ENCODE measurements at regions not wholly inside any gene's neighbourhood (a gene's known extent, or its start where the extent isn't known, plus 50 kb on each side); places are given as distances from the start of the nearest gene placed in this dataset.
"Not testable (repeated sequence)": the region's sequence is repeated elsewhere in the genome, so short reads cannot be mapped to it uniquely, and the experiment has no call there.

DNA sequence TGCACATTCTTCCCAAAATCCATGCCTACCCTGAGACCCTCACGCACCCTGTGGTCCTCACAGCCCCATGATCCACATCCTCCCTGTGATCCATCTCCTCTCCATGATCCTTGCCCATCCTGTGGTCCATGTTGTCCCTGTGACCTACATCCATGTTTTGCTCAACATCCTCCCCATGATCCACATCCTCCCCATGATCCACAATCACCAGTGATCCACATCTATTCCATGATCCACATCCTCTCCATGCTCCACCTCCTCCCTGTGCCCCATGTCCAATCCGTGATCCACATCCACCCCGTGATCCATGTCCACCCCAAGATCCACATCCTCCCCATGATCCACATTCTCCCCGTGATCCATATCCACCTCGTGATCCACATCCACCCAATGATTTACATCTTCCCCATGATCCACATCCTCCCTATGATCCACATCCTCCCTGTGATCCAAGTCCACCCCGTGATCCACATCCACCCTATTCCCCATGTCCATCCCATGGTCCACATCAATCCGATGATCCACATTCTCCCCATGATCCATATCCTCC is 281.2 kb downstream of the MYCN start:
- DNase-seq, result no peak

- DNase-seq, result no peak
Observed at GRCh38 chr2:16219292-16219975, 279.1 kb downstream of the MYCN start.

DNA sequence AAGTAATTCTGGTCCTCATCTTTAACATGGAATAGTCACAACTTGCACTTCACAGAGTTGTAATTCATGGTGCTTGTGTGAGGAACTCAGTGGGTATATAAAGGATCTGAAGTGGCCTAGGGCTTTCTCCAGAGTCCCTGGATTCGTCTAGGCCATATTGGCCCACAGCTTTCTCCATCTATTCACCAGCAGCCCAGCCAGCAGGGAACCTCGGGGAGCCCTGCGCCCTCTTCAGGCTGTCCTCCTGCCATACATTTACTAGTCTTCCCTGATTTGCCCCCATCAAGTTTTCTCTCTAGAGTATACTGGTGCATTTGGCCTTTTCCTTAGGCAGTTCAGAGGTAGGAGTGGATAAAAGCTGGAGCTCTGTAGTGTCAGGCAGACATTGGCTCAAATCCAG is 278.3 kb downstream of the MYCN start:
- no peak for DNase-seq

GRCh38 chr2:16218161-16218560 is 277.8 kb downstream of the MYCN start:
- no peak for DNase-seq

- DNase-seq, result not testable (repeated sequence)
Observed at GRCh38 chr2:16217741-16218140, 277.4 kb downstream of the MYCN start.

GRCh38 chr2:16217291-16217690 is 276.9 kb downstream of the MYCN start:
- DNase-seq, result no peak

DNA sequence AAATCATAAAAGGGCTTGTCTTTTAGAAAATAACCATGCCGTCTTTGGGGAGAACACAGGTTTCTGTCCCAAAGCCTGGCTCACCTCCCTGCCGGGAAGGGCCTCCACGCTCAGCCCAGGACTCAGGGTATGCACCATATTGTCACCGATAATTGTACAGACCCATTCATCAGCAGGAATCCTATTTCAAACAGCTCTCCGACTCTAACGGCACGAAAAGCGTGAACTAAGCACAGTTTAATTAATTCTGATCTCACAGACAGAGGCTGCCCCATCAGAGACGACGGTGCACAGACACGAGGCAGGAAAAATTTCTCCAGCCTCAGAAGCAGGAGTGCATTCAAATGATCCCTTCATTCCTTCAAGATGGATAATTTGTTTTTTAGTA is 276.2 kb downstream of the MYCN start:
- DNase-seq, result no peak

- no peak for DNase-seq
Observed at GRCh38 chr2:16215902-16216557, 275.7 kb downstream of the MYCN start.

GRCh38 chr2:16214861-16215260 is 274.5 kb downstream of the MYCN start:
- DNase-seq, result no peak

GRCh38 chr2:16214391-16214790 is 274.0 kb downstream of the MYCN start:
- no peak for DNase-seq

GRCh38 chr2:16212321-16212720 is 272.0 kb downstream of the MYCN start:
- no peak for DNase-seq

- no peak for DNase-seq
Observed at GRCh38 chr2:16211341-16211740, 271.0 kb downstream of the MYCN start.

GRCh38 chr2:16210841-16211240 is 270.5 kb downstream of the MYCN start:
- no peak for DNase-seq

- no peak for DNase-seq
Observed at GRCh38 chr2:16209799-16210198, 269.4 kb downstream of the MYCN start.

GRCh38 chr2:16208921-16209320 is 268.6 kb downstream of the MYCN start:
- DNase-seq, result no peak

DNA sequence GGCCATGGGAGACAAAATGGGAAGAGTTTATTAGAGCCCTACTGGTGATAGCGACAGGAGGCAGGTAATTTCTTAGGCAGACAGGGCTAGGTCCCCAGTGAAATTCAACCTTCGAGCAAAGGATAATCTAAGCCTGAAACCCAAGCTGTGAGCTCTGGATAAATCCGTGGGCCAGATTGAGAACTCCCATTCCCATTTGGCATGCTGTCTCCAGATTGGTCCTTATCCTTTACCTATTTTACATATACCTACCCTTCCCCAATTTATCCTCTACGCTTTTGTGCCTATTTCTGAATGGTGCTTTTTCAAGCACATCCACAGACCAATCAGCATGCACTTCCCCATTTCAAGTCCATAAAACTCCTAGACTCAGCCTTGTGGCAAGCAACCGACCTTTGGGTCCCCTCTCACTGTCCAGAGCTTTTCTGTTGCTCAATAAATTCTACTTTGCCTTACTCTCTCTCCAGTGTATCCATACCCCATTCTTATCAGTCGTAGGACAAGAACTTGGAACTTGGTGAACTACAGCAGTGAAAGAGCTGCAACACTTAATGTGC is 268.0 kb downstream of the MYCN start:
- DNase-seq, result no peak

DNA sequence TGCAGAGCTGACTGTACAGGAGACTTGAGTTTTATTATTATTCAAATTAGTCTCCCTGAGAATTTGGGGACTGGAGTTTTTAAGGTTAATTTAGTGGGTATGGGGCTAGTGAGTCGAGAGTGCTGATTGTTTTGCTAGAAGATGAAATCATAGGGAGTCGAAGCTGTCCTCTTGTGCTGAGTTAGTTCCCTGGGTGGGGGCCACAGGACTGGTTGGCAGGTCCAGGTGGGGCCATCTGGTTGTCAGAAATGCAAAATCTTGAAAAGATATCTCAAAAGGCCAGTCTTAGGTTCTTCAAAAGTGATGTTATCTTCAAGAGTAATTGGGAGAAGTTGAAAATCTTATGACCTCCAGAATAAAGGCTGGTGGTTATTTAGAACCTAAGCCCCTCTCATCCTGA is 267.3 kb downstream of the MYCN start:
- no peak for DNase-seq

GRCh38 chr2:16207151-16207550 is 266.8 kb downstream of the MYCN start:
- no peak for DNase-seq

GRCh38 chr2:16206191-16206944 is 266.0 kb downstream of the MYCN start:
- no peak for DNase-seq

GRCh38 chr2:16205631-16206030 is 265.3 kb downstream of the MYCN start:
- no peak for DNase-seq

- no peak for DNase-seq
Observed at GRCh38 chr2:16204886-16205620, 264.7 kb downstream of the MYCN start.

- DNase-seq, result no peak
Observed at GRCh38 chr2:16204251-16204650, 263.9 kb downstream of the MYCN start.
